ENCODE measurements at regions not wholly inside any gene's neighbourhood (a gene's known extent, or its start where the extent isn't known, plus 50 kb on each side); places are given as distances from the start of the nearest gene placed in this dataset.
"Not testable (repeated sequence)": the region's sequence is repeated elsewhere in the genome, so short reads cannot be mapped to it uniquely, and the experiment has no call there.

- not testable (repeated sequence) for TF ChIP-seq CTCF (IDR thresholded peaks at IDR 0.05); POLR2AphosphoS5 (IDR thresholded peaks at IDR 0.05; ENCODE audit: insufficient read depth in 1 of 2, low read depth in 1 of 2)
These were observed 195.0 kb upstream of the NBEA start for GRCh38 chr13:34747056-34747455.

Data from vagina (tissue), 2 donors.